ENCODE measurements at regions not wholly inside any gene's neighbourhood (a gene's known extent, or its start where the extent isn't known, plus 50 kb on each side); places are given as distances from the start of the nearest gene placed in this dataset.

DNA sequence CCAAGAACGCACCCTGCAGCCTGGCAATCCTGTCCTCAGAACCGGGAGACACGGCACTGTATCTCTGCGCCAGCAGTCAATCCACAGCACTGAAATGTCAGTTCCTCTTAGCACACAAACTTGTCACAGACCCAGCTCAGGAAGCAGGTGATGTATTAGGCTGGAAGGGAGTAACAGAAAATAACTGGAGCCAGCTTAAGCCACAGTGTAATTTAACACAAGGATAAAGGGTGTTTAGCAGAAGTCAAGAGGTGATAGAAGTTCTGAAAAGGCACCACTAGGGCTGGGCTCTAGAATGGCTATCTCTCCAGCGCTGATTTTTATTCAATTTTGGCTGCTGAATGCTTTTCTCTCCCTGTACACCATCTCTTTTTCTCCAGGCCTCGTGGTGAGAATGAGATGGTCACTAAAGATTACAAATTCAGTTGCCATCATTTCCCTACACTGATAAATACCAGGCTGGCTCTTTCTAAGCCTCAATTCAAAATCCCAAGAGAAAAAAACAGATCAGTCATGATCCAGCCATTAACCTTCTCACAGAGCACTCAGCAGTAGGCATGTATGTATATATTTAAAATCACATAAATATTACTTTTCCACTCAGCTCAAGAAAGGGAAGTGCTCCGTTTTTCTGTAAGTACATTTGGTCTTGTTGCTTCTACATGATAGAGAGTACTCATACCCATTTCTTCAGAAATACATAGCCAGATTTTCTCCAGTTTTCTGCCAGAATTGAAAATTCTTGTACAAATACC lies 102.7 kb upstream of the PRSS1 start:
- TF ChIP-seq, protein P1, sequence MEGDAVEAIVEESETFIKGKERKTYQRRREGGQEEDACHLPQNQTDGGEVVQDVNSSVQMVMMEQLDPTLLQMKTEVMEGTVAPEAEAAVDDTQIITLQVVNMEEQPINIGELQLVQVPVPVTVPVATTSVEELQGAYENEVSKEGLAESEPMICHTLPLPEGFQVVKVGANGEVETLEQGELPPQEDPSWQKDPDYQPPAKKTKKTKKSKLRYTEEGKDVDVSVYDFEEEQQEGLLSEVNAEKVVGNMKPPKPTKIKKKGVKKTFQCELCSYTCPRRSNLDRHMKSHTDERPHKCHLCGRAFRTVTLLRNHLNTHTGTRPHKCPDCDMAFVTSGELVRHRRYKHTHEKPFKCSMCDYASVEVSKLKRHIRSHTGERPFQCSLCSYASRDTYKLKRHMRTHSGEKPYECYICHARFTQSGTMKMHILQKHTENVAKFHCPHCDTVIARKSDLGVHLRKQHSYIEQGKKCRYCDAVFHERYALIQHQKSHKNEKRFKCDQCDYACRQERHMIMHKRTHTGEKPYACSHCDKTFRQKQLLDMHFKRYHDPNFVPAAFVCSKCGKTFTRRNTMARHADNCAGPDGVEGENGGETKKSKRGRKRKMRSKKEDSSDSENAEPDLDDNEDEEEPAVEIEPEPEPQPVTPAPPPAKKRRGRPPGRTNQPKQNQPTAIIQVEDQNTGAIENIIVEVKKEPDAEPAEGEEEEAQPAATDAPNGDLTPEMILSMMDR (IDR thresholded peaks at IDR 0.05) = no peak
- TF ChIP-seq POLR2A (IDR thresholded peaks at IDR 0.05) (no peak), POLR2AphosphoS5 (IDR thresholded peaks at IDR 0.05; ENCODE audit: insufficient read depth in 1 of 2, low read depth in 1 of 2) (no peak)

All from vagina (tissue), 2 donors.